ENCODE measurements at regions not wholly inside any gene's neighbourhood (a gene's known extent, or its start where the extent isn't known, plus 50 kb on each side); places are given as distances from the start of the nearest gene placed in this dataset.

- TF ChIP-seq CTCF (IDR thresholded peaks at IDR 0.05) (no peak), EZH2phosphoT487 (IDR thresholded peaks at IDR 0.05) (no peak), EZH2 (IDR thresholded peaks at IDR 0.05) (no peak)
Measured at GRCh38 chr1:199813198-199813597, 214.3 kb upstream of the NR5A2 start.

Measured in neural progenitor cell (in vitro differentiated cells).